GM12878 (cell line): ENCODE measurements at regions not wholly inside any gene's neighbourhood (a gene's known extent, or its start where the extent isn't known, plus 50 kb on each side); places are given as distances from the start of the nearest gene placed in this dataset.

ENCODE experiments used
- ATAC-seq: fragments of 200-7000 bp; cut with Tn5 transposase; 3 replicates; pipeline ENCODE4 v1.9.1; 2020; ENCODE audit warnings: mild to moderate bottlenecking, moderate library complexity
- BruUV-seq: library from RNA; stranded (reverse); fragments of 400-500 nt; replicated peaks from 2 replicates; lab custom pipeline; 2021; lab: Mats Ljungman, UMichigan
- CTCF ChIA-PET: fragments of 300-600 bp; sonication (Branson Sonifier 250); formaldehyde crosslinking; extraction: SDS; loops from one replicate; lab custom pipeline; 2021; ENCODE audit warnings: inconsistent platforms; lab: Yijun Ruan, JAX
- POLR2A ChIA-PET: fragments of 350-600 bp; formaldehyde crosslinking; extraction: SDS; loops from one replicate; lab custom pipeline; 2021; ENCODE audit warnings: inconsistent platforms; lab: Charles Lee
- RAD21 ChIA-PET: fragments of 300-600 bp; sonication (Branson Sonifier 250); formaldehyde crosslinking; loops from one replicate; lab custom pipeline; 2023; ENCODE audit warnings: antibody characterized with exemption; ENCODE audit not compliant: unreplicated experiment; lab: Charles Lee
- SMC1A ChIA-PET: fragments of 300-600 bp; sonication (Branson Sonifier 250); formaldehyde crosslinking; loops from one replicate; lab custom pipeline; 2023; ENCODE audit not compliant: unreplicated experiment, uncharacterized antibody; lab: Charles Lee
- DNase-seq: peaks from one replicate; pipeline ENCODE4 v3.0.0-alpha.2; 2011; ENCODE audit warnings: low read depth, low spot score
- FAIRE-seq: peaks from 3 replicates; lab custom pipeline; 2011; peaks lifted over from hg19 to GRCh38; lab: Jason Lieb, UNC
- H2AFZ ChIP-seq: 2 replicates; pipeline ENCODE4 v1.6.0; 2011; ENCODE audit warnings: low read depth, low read length, control low read depth; ENCODE audit not compliant: control insufficient read depth
- H3K27ac ChIP-seq: 2 replicates; pipeline ENCODE4 v1.5.1; 2011; ENCODE audit warnings: control low read depth; ENCODE audit not compliant: control insufficient read depth, insufficient read depth
- H3K27me3 ChIP-seq, 2 experiments: replicated peaks in 1 of 2; 2 replicates each; pipeline versions ENCODE4 v1.6.0 to v1.6.1; 2011; ENCODE audit warnings: low read length in 1 of 2; ENCODE audit not compliant: control insufficient read depth in 2 of 2, insufficient read depth in 2 of 2
- H3K36me3 ChIP-seq, 2 experiments: 2 replicates each; pipeline ENCODE4 v1.5.1; 2011; ENCODE audit warnings: low read length in 1 of 2; ENCODE audit not compliant: control insufficient read depth in 2 of 2, insufficient read depth in 2 of 2
- H3K4me1 ChIP-seq: 2 replicates; pipeline ENCODE4 v1.6.1; 2011; ENCODE audit warnings: mild to moderate bottlenecking, low read length, moderate library complexity, mixed read lengths; ENCODE audit not compliant: control insufficient read depth, insufficient read depth
- H3K4me2 ChIP-seq: 2 replicates; pipeline ENCODE4 v1.6.0; 2011; ENCODE audit warnings: control low read depth; ENCODE audit not compliant: control insufficient read depth, insufficient read depth
- H3K4me3 ChIP-seq: fragments of 200-600 bp; sonication (generic); 2 replicates; pipeline ENCODE4 v1.5.1; 2016
- H3K79me2 ChIP-seq: 2 replicates; pipeline ENCODE4 v1.6.0; 2011; ENCODE audit warnings: low read length; ENCODE audit not compliant: control insufficient read depth, insufficient read depth
- H3K9ac ChIP-seq: 2 replicates; pipeline ENCODE4 v1.8.0; 2011; ENCODE audit warnings: low read length, control low read depth, mixed read lengths; ENCODE audit not compliant: control insufficient read depth, insufficient read depth
- H3K9me3 ChIP-seq: replicated peaks from 3 replicates; pipeline ENCODE4 v1.5.1; 2011; ENCODE audit warnings: mild to moderate bottlenecking, low read length; ENCODE audit not compliant: control insufficient read depth, insufficient read depth
- H4K20me1 ChIP-seq: 2 replicates; pipeline ENCODE4 v1.6.0; 2011; ENCODE audit not compliant: control insufficient read depth, insufficient read depth
- ATF3 ChIP-seq: IDR thresholded peaks from 2 replicates; pipeline ENCODE4 v1.6.1; 2011; ENCODE audit warnings: low read depth, mild to moderate bottlenecking, low read length, moderate library complexity, borderline replicate concordance; ENCODE audit errors: extremely low read depth
- CBFB ChIP-seq: IDR thresholded peaks from 2 replicates; pipeline ENCODE4 v1.6.1; 2016; ENCODE audit warnings: antibody characterized with exemption, low read depth
- CHD1 ChIP-seq: IDR thresholded peaks from 2 replicates; pipeline ENCODE4 v1.6.1; 2012; ENCODE audit warnings: low read depth, low read length, improper control_type of control experiment
- E2F8 ChIP-seq: fragments of 450-650 bp; IDR thresholded peaks from 2 replicates; pipeline ENCODE4 v1.6.1; 2018; ENCODE audit warnings: mild to moderate bottlenecking, low read depth, moderate library complexity; ENCODE audit not compliant: partially characterized antibody
- ETV6 ChIP-seq, 2 experiments: fragments of 450-650 bp in 1 of 2; IDR thresholded peaks in 1 of 2; conservative IDR thresholded peaks in 1 of 2; 2 replicates each; pipeline ENCODE4 v1.6.1; 2014; ENCODE audit warnings: antibody characterized with exemption in 1 of 2, borderline replicate concordance in 1 of 2, low read depth in 1 of 2, mild to moderate bottlenecking in 1 of 2, moderate library complexity in 1 of 2
- EZH2 ChIP-seq: IDR thresholded peaks from 2 replicates; pipeline ENCODE4 v1.6.1; 2012; ENCODE audit warnings: low read depth, mild to moderate bottlenecking, control low read depth, inconsistent platforms, low read length, borderline replicate concordance; ENCODE audit not compliant: control insufficient read depth
- NFYB ChIP-seq: IDR thresholded peaks from 2 replicates; pipeline ENCODE4 v1.6.1; 2011; ENCODE audit warnings: low read depth, mild to moderate bottlenecking, low read length, improper control_type of control experiment, moderate library complexity; ENCODE audit not compliant: insufficient read depth
- SIX5 ChIP-seq: IDR thresholded peaks from 2 replicates; pipeline ENCODE4 v1.6.1; 2011; ENCODE audit warnings: mild to moderate bottlenecking, low read depth, low read length, moderate library complexity; ENCODE audit not compliant: severe bottlenecking
- USF1 ChIP-seq: IDR thresholded peaks from 2 replicates; pipeline ENCODE4 v1.6.1; 2011; ENCODE audit warnings: borderline replicate concordance, low read depth, mild to moderate bottlenecking, moderate library complexity, mixed read lengths, low read length; ENCODE audit not compliant: insufficient read depth; ENCODE audit errors: extremely low read length
- WGBS: methylation state at CpG from one replicate; pipeline ENCODE4 v1.1.6; 2016; ENCODE audit warnings: low lambda C conversion rate; ENCODE audit not compliant: insufficient replicate concordance, insufficient coverage; ENCODE audit errors: missing lambda C conversion rate; 5-methylcytosine and 5-hydroxymethylcytosine counted together
- in situ Hi-C: fragments of 300-500 bp; cut with MboI; formaldehyde crosslinking; loops from 9 replicates; pipeline ENCODE4 v1.14.3; 2018; ENCODE audit warnings: mixed read lengths
- intact Hi-C: fragments of 100-400 bp; cut with micrococcal nuclease; formaldehyde crosslinking; loops from one replicate; pipeline ENCODE4 v1.14.2; 2022; ENCODE audit not compliant: unreplicated experiment

GRCh38 chr3:72223116-72223515 is 438.2 kb upstream of the PROK2 start:
- ChIA-PET CTCF (interaction anchor here (1.4 kb wide), 1 partner anchor 25 kb away, joined by 3 read pairs; no protein-coding TSS in a partner anchor), SMC1A (no interaction called here), RAD21 (no interaction called here), POLR2A (interaction anchor here (0.6 kb wide), 1 partner anchor 128 kb away, joined by 4 read pairs; no protein-coding TSS in a partner anchor)
- no TSS peak for BruUV-seq
- TF ChIP-seq E2F8 (no peak), EZH2 (no peak), ETV6 (conservative IDR thresholded peaks at IDR 0.05 in 1 of 2, IDR thresholded peaks at IDR 0.05 in 1 of 2; ENCODE audit: borderline replicate concordance in 1 of 2, low read depth in 1 of 2) (no peak), SIX5 (no peak), ATF3 (no peak), CBFB (no peak), NFYB (no peak), USF1 (no peak), CHD1 (no peak)
- Histone ChIP-seq H4K20me1 (no peaks in the 10 kb centered on the region), H3K4me2 (no peak overlapping the region), H3K36me3 (no peaks in the 10 kb centered on the region), H2AFZ (no peak overlapping the region), H3K27ac (no peak overlapping the region), H3K4me3 (no peak overlapping the region), H3K4me1 (no peaks in the 10 kb centered on the region), H3K79me2 (no peaks in the 10 kb centered on the region), H3K9me3 (peaks cover 15% of the 10 kb centered on the region), H3K9ac (no peak overlapping the region), H3K27me3 (no peaks in the 10 kb centered on the region; a peak in 1 of 4 replicates)
- 92% methylated on average over 2 of the region's 2 CpGs for WGBS
- ATAC-seq (no peak), FAIRE-seq (no peak), DNase-seq (no peak)
- intact Hi-C loops: no loop called here
- in situ Hi-C loops: no loop called here
